Caki2 (cell line): ENCODE measurements at regions not wholly inside any gene's neighbourhood (a gene's known extent, or its start where the extent isn't known, plus 50 kb on each side); places are given as distances from the start of the nearest gene placed in this dataset.
"Not testable (repeated sequence)": the region's sequence is repeated elsewhere in the genome, so short reads cannot be mapped to it uniquely, and the experiment has no call there.

Source experiments
- DNase-seq: peaks from one replicate; pipeline ENCODE4 v3.0.0-alpha.2; 2015; ENCODE audit warnings: low read depth
- in situ Hi-C: cut with HindIII; loops from 2 replicates; pipeline ENCODE4 v1.10.0; 2016; ENCODE audit warnings: low sequenced_read_pairs, low pct_unique_long_range_greater_than_20kb, mixed read lengths

- in situ Hi-C loops, result no loop called here
- no peak for DNase-seq
Measured at GRCh38 chr14:96713426-96713825, 83.8 kb upstream of the VRK1 start.

GRCh38 chr14:96714537-96714936, 82.6 kb upstream of the VRK1 start:
- in situ Hi-C loops, DNase-seq: not testable (repeated sequence)

DNA sequence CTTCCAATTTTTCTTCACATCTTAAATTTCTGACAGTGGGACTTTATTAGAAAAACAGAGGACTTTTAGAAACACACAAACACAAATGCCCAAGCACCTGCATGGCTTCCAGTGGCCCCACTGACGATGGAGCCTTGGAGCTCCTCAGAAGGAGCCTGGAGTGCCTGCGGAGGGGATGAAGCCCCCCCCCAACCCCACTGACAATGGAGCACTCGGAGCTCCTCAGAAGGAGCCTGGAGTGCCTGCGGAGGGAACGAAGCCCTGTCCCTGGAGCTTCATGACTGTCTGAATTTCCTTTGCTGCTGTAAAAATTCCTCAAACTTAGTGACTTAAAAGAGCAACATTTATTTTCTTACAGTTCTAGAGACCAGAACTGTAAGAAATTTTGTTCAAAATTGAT, 80.1 kb upstream of the VRK1 start:
- in situ Hi-C loops, result no loop called here
- DNase-seq, result no peak

GRCh38 chr14:96718407-96718806, 78.8 kb upstream of the VRK1 start:
- no peak for DNase-seq

GRCh38 chr14:96720702-96721101, 76.5 kb upstream of the VRK1 start:
- DNase-seq, in situ Hi-C loops: not testable (repeated sequence)

More at GRCh38 chr14:96718407-96718806, 78.8 kb upstream of the VRK1 start:
- in situ Hi-C loops, result no loop called here

DNA sequence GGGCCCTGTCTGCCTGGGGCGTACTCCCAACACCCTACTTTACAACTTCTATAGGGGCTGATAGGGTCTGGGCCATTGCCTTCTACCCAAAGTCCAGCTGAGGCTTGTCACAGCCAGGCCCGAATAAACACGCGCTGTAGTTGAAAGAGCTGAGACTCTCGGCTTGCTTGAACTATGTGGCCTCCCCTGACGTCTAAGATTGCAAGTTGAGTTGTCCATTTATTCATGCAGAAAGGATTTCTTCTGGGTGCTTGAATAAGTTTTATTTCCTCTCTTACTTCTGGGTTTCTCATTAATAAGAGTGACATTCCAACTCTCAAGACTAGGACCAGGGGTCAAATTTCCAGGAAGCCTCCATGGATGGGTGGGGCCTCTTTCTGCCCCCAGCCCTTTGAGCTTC, 74.4 kb upstream of the VRK1 start:
- in situ Hi-C loops, result no loop called here
- no peak for DNase-seq

DNA sequence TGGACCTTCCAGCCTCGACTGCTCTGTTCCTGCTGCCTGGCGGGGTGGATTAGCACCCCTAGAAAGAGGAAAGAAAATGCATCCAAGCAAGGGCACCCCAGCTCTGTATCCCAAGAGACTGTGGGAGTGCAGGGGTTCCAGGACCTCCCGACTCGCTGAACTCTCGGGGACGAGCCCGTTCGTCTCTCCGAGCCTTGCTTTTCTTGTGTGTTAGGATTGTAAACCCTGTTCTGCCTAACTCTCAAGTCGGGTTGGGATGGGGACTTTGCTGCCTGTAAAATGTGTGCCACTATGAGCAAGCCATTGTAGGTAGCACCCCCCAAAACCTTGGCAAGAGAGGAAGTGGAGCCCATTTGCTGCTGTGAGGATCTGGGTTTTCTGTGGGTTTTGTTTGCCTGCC, 73.2 kb upstream of the VRK1 start:
- in situ Hi-C loops, result no loop called here

GRCh38 chr14:96725232-96725631, 72.0 kb upstream of the VRK1 start:
- in situ Hi-C loops, result no loop called here
- DNase-seq, result no peak

More for the DNA sequence above, 73.2 kb upstream of the VRK1 start:
- DNase-seq, result no peak

DNA sequence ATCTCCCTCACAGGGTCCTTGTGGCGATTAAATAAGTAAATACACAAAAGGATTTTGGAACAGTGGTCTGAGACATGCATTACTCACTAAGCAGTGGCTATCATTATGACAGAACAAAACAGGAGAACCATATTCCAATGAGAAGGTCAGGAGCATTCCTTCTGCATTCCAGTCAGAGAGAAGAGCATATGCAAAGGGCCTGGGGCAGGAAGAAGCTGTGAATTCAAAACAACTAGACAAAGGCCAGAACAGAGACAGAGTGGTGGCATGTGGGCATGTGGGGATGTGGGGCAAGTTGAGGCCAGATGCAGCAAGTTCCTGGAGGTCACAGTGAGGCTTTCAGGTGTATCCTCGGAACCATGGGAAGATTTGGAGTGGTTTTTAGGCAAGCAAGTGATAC, 70.1 kb upstream of the VRK1 start:
- DNase-seq, result no peak
- in situ Hi-C loops, result no loop called here

GRCh38 chr14:96727491-96727890, 69.7 kb upstream of the VRK1 start:
- in situ Hi-C loops, result no loop called here
- no peak for DNase-seq

GRCh38 chr14:96727980-96728717, 69.0 kb upstream of the VRK1 start:
- in situ Hi-C loops, result no loop called here
- no peak for DNase-seq

DNA sequence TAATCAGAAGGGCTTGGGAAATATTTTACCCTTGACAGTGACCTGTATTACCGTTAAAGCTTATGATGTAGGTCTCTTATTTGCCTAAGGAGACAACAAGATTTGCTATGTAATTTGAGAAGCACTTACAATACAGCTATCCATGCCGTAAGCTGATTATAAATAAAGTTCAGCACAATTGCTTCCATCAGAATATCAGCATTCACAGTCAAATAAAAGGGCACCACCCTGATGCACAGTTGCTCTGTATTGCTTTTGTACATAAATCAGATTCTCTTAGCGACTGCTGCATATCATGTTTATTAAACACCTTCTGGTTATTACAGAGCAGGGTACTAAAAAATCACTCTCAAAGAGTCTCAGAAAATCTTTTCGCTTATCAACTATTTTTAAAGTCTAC, 67.3 kb upstream of the VRK1 start:
- in situ Hi-C loops, result no loop called here
- DNase-seq, result no peak

DNA sequence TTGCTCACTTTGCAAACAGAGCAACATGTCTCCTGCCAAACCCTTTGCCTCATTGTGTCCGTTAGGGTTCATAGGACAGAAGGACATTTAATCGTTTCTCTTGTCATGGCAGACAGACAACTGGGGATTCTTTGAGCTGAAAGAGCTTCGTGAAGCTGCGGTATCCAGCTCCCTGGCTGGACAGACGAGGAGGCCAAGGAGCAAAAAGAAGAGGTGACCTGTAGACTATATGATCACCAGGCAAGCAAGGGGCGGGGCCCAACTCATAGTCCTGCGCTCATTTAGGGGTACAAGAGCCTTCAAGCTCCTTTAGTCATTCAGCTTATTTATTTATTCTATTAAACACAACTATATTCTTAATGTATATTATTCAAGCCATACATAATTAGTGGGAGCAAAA, 66.8 kb upstream of the VRK1 start:
- in situ Hi-C loops, result no loop called here
- DNase-seq, result no peak

DNA sequence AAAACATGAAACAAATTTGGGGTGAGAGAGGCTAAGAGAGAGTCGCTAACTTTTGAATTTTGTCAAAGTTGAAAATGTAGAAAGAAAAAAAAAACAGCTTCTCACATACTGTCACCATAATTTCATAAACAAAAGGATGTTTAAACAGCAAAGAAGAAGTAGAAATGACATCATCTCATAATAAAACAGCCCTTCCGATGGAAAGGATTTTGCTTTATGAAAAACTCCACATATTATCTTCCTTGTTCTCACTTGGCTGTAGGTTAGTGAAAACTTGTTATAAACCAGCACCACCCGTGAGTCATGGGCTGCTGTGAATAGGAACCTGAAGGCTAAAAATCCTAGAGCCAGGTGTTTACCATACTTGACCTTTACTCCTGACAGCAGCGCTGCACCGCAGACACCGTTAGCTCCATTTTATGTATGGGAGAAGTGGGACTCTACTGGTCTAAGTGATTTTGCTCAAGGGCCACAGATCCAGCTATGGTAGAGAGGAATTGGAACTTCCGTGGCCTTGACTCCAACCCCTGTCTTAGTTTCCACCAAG, 63.0 kb upstream of the VRK1 start:
- in situ Hi-C loops, result no loop called here
- no peak for DNase-seq

DNA sequence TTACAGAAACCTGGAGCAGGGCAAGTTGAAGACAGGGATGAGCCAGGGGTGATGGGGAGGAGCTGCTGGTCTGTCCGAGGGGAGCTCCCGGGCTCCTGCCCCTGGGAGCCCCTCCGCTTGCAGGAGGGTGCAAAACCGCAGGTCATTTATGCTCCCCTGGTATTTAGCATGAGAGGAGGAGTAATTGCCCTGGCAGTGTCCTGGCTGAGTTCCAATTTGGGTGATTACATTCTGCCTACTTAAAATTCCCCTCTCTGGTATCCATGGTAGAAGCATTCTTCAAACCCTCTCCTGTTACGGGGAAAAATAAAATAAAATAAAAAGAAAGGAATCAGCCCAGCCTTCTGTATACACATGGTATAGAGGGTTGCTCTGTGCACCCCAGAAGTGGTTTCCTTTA, 61.7 kb upstream of the VRK1 start:
- in situ Hi-C loops, result no loop called here

DNA sequence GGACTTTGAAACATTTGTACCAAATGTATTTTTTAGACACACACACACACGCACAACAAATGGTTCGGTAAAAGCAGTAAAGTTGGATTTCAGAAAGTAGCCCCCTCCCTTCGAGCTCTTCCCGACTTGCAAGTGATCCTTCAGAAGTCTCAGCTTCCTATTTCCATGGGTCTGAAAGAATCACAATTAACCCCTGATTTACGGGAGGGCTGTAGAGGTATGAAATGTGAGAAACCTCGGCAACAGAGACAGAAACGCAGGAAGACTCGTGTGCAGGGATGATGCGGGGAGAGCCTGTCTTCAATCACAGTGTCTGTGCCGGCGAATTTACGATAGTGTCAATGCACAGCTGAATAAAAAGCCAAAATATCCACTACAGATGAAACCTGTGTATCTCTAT, 60.7 kb upstream of the VRK1 start:
- in situ Hi-C loops, result no loop called here
- DNase-seq, result no peak

More for the DNA sequence above, 61.7 kb upstream of the VRK1 start:
- no peak for DNase-seq

GRCh38 chr14:96737881-96738280, 59.3 kb upstream of the VRK1 start:
- no peak for DNase-seq
- in situ Hi-C loops, result no loop called here

DNA sequence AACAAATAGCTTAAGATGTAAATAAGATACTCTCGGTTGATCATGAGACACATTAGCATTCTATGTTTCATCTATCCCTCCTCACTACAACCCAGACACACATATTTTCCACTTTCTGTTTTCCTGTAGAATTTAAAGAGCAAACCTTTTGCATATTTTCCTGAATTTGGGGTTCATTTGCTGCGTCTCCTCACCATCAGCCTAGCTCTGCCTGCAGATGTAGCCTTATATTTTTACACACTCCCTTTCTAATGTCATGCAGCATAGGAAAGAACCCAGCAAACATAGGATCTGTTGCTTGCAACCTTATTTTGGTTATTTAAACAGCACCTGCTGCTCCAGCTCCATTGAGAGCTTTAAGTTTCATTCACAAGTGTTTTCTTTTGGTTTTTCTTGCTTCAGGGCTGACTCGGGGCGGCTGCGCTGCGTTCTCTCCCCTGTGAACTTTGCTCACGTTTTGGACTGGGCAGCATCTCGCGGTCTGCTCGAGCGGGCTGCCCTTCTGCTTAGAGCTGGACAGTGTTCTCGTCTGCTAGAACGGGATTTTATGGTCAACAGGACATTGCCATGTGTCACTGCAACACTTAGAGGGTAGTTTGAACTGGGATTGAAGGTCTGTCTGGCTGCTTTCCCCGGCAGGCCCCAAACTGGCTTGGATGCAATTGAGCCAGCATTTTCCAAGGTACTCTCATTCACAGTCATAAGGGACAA, 57.8 kb upstream of the VRK1 start:
- in situ Hi-C loops, result no loop called here

GRCh38 chr14:96741151-96741977, 55.8 kb upstream of the VRK1 start:
- in situ Hi-C loops, result no loop called here
- peak; percentile 37 for DNase-seq

More for the DNA sequence above, 57.8 kb upstream of the VRK1 start:
- no peak for DNase-seq
